Stimulated activated CD4-positive, alpha-beta T cell treated with anti-CD3 and anti-CD28 coated beads, Interleukin-15, amount 100 ng/mL, for 48 hours (primary cell): ENCODE measurements at regions not wholly inside any gene's neighbourhood (a gene's known extent, or its start where the extent isn't known, plus 50 kb on each side); places are given as distances from the start of the nearest gene placed in this dataset.

Experiments
- DNase-seq, 2 donors: peaks; one replicate each; pipeline ENCODE4 v3.0.0-alpha.2; 2020; ENCODE audit warnings: low read depth in 2 of 2

DNA sequence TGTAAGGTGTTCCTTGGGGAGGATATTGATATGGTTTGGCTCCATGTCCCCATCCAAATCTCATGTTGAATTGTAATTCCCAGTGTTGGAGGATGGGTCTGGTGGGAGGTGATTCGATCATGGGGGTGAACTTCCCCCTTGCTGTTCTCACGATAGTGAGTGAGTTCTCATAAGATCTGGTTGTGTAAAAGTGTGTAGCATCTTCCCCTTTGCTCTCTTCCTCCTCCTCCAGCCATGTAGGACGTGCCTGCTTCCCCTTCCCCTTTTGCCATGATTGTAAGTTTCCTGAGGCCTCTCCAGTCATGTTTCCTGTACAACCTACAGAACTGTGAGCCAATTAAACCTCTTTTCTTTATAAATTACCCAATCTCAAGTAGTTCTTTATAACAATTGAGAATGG lies 458.7 kb downstream of the LPIN1 start:
- DNase-seq = no peak

DNA sequence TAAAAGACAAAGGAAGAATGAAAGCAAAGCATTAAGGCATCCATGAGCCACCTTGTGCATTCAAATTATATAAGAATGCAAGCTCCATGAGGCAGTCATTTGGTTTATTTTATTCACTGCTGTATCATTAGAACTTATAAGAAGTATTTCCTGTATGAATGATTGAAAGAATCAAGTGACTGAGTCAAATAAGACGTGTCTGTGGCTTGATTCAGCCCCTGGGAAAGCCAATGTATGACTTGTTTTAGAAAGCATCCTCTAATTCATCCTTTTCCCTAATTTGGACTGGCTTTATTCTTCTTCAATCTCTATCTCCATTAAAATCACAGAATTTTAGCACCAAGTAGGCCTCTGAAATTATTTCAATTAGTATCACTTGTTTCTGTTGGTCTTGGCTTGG lies 461.1 kb downstream of the LPIN1 start:
- DNase-seq = no peak

DNA sequence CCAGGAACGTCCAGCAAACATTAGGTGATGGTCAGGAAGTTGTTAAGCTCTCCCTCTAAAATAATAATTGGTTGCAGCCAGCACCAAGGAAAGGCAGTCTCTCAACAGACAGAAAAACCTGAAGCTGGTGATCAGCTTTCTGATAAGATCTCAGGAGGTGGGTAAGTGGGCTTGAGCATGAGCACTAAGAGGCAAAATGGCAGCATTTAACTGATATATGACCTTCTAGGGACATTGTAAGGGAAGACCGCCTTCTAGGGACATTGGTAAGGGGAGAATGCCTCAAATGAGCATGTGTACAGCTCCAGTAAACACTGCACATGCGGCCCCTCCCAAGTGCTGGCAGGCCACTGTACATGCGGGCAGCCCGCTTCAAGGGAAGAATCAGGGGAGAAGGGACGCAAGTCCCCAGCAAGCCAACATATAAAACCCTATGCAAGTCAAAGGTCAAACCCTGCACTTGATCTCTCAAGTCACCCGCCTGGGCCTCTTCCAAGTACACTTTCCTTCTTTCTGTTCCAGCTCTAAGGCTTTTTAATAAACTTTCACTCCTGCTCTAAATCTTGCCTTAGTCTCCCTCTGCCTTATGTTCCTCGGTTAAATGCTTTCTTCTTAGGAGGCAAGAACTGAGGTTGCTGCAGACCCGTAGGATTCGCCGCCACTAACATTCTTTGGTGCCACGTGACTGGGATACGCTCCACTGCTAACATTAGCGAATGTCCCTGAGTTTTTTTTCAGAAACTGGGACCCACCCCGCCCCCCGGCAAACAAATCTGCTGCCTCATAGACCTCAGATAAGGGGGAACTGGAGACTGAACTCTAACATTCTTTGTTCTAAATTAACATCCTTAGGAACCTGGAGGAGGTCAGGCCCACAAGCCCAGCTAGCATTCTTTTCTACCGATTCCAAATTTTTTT lies 463.8 kb downstream of the LPIN1 start:
- no peak for DNase-seq

DNA sequence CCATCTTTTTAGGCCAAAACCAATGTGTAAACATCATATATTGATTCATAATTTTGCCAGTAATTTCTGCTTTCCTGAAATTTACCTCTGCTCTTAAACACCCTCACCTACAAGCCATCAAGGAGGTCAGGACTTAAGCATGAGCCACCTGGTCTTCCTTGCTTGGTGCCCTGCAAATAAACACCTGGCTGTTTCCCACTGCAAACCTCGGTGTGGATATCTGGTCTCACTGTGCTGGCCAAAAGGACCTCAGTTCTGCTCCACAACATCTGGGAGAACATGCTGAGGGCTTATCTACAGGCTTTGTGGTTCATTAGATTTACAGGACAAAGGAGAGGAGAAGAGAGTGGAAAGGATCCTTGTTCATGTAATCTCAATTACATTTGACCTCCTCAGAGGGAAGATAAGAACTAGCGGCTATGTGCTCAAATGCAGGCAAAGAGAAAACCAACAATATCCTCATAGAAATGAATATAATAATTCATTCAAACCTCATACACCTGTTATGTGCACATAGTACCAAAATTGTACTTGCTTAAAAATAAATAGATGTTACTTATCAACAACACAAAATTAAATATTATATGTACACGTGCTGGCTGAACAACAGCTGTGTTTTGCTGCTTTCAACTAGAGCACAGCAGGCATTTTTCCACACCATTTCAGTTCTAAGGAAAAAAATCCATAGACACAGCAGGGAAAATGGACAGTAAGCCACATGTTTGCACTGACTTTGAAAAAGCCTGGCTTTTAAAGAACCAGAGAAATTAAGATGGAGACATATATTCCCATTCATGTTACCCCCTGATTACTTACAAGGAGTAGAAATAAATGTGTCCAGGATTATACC lies 465.1 kb downstream of the LPIN1 start:
- DNase-seq = no peak

DNA sequence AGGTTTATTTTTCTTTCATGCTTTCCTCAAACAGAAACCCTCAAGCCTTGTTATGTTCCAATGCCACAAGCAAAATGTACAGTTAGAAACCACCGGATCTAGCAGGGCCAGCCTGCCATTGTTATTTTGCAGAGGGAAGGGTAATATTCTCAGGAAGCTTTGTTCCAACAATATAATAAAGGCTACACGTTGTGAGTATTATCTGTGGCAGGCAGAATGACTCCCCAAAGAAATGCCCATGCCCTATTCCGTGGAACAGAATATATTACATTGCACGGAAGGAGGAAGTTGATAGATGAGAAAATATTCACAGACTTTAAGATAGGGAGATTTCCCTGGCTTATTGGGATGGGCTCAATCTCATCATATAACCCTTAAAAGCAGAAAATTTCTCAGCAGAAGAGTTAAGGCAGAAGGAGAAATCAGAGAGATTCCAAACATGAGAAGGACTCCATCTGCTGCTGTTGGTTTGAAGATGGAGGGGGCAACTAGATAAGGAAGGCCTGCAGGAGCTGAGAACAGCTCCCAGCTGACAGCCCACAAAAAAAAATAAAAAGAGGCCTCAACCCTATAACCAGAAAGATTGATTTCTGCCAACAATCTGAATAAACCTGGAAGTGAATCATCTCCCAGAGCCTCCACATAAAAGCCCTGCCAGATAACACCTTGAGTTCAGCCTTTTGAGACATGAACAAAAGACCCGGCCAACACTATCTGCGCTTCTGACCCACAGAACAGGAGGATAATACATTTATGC lies 466.6 kb downstream of the LPIN1 start:
- no peak for DNase-seq

DNA sequence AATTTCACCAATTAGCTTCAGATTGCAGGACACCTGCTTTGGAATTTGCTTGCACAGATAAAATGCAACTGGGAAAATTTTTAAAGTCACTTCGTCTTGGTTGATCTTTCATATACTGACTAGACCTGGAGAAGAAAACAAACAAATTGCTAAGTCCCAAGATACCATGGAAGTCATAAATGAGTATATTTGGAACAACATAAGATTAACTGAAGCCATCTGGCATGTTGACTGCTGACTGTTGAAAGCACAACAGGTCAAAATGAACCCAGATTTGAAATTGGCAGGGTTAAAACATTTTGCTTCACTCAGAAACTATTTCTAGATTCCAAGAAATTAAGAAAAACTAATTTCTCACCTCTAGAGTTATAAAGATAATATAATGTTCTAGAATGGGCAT lies 470.7 kb downstream of the LPIN1 start:
- no peak for DNase-seq

DNA sequence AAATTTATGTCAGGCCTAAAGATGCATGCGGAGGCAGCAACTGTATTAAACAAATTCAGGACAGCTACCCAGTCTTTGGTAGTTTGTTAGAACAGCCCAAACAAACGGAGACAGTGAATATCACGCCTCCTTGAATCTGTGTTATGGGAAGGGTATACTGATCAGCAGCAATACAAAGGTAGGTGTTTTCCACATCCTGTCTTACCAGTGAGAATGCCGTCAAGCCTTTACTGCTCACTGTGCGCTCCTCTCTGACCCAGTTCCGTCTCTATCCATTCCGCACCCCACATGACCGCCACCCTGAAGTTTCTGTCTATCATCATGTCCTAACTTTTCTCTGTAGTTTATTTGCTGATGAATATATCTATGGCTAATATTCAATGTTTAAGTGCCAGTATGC lies 473.3 kb downstream of the LPIN1 start:
- DNase-seq = no peak

GRCh38 chr2:12221584-12221983 lies 475.2 kb downstream of the LPIN1 start:
- no peak for DNase-seq

DNA sequence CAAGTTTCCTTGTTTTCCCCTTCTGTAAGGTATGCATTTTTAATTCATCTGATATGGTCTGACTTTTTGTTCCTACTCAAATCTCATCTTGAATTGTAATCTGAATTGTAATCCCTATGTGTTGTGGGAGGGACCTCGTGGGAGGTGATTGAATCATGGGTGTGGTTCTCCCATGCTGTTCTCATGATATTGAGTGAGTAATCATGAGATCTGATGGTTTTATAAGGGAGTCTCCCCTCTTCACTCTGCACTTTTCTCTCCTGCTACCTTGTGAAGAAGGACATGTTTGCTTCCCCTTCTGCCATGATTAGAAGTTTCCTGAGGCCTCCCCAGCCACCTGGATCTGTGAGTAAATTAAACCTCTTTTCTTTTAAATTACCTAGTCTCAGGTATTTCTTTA lies 476.1 kb downstream of the LPIN1 start:
- no peak for DNase-seq

GRCh38 chr2:12223732-12224131 lies 477.3 kb downstream of the LPIN1 start:
- no peak for DNase-seq

DNA sequence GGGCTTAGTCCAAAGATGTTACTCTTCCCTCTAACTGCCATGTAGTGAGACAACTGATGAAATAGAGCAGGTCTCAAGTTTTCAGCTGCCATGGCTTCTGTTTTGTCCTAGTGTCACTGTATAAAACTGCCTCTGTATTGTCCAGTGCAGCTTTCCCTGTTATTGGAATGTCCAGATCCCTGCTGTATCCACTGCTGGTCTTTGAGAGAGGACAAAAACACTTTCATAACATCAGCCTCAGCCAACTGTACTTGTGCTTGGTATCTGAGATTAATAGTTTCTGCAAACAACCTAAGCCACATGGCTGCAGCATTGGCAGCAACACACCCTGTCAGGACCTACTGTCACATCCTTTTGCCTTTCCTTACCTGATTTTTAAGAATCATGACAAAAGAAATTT lies 480.2 kb downstream of the LPIN1 start:
- DNase-seq = no peak

DNA sequence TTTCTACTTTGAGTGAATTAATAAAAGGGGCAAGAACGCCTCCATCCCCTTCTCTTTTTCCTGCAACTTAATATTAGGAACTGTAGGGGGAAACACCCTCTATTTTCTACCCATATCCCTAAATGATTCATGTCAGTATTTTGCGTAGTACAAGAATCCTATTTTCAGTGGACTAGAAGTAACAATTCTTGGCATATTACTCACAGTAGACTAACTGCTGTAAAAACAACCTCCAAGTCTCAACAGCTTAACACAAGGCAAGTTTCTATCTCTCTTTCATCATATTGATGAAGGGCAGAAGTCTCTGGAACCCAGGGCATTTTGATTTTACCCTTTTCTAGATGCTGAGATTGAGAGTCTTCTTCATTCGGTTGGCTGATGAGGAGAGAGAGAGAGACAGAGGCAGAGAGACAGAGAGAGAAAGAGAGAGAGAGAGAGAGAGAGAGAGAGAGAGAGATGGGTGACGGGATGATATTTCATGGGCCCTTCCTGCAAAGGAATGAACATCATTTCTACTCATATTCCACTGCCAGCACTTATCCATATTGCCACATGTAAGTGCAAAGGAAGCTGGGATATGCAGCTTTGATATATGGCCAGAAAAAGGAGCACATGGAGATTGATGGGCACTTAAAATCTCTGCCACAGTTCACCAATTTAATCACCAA lies 481.6 kb downstream of the LPIN1 start:
- DNase-seq = no peak

- no peak for DNase-seq
Observed at GRCh38 chr2:12231288-12231687, 484.9 kb downstream of the LPIN1 start.

DNA sequence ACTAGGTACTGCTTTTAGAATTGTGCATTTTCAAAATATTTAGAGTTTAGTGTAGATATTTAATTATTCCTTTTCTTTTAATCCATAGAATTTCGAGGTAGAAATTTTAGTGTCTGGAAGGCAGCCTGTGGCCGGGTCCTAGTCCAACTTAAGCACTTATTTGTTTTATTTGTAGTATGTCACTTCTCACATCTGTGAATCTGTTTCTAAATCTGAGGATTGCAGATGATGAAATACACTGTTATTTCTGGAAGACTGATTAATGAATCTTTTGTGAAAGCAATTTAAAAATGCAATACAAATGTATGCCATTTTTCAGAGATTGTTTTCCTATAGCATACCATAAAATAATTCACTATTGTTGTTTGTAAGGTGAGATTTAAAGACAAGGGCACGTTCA lies 483.9 kb upstream of the TRIB2 start:
- no peak for DNase-seq

DNA sequence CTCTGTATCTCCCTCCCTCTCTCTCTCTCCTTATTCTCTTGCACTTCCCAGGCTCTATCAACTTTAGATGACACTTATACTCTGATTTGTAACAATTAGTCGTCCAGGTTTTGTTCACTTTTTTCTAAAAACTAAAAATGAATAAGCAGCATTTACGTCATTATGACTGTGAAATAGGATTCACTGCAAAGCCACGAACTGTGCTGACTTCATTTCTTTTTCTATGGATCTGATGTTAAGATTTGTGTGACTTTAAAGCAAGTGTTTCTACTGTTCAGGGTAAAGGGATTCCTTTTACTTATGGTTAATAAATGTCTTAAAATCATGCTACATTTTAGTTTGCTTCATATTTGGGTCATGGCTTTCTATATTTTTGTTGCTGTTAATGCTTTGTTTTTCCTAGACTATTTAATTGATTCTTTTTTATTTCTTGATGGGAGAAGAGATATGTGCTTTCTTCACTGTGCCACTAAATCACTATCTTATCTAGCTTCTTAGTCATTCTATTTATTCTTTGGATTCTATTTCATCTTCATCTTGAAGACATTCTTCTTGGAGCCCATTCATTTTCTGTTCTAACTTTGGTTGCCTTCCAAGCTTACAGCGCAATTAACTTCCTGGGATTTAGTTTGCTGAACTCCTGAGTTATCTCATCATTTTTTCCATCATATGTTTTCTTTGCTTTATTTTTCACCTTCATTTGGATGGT lies 480.4 kb upstream of the TRIB2 start:
- DNase-seq = no peak

DNA sequence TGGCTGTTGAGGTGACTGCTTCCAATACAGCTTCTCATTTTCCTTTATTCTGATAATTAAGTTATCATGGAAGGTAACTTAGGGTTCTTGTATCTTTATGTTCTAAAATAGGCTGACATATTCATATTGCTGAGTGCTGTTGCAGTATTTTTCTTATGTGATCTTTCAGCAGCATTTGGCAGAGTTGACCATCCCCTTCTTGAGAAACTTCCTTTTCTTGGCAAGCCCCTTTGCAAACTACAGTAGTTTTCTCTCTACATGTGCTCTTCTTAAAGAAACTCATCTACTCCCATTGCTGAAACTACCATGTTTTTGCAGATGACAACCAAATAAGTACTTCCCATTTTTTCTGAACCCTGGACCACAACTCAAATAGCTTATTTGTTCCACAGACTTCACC lies 476.5 kb upstream of the TRIB2 start:
- no peak for DNase-seq

GRCh38 chr2:12243381-12243780 lies 473.4 kb upstream of the TRIB2 start:
- no peak for DNase-seq

GRCh38 chr2:12244070-12244469 lies 472.7 kb upstream of the TRIB2 start:
- no peak for DNase-seq

DNA sequence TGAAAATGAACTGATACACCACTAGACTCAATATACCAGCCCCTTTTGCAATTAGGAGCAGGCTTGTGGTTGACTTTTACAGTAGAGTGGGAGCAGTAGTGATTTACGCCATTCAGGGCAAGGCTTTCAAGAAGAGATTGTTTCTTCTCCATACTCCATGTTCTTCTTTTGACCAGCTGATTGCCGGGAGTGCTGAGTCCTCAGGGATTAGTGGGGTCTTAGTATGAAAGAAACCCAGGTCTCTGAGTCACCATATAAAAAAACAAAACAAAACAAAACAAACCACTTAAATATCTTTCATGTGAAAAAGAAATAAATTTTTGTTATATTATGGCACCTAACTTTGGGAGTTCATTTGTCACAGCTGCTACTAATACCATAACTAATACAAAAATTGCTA lies 465.6 kb upstream of the TRIB2 start:
- no peak for DNase-seq

GRCh38 chr2:12251749-12252148 lies 465.0 kb upstream of the TRIB2 start:
- DNase-seq = no peak

GRCh38 chr2:12253167-12253778 lies 463.5 kb upstream of the TRIB2 start:
- no peak for DNase-seq
